Stimulated activated CD8-positive, alpha-beta memory T cell treated with anti-CD3 and anti-CD28 coated beads, Interleukin-15, amount 100 ng/mL, for 1 hour (primary cell): ENCODE measurements at regions not wholly inside any gene's neighbourhood (a gene's known extent, or its start where the extent isn't known, plus 50 kb on each side); places are given as distances from the start of the nearest gene placed in this dataset.

Source experiments
- DNase-seq: peaks from one replicate; pipeline ENCODE4 v3.0.0-alpha.2; 2020; ENCODE audit warnings: low read depth

- no peak for DNase-seq
These were observed 133.0 kb upstream of the TAB2 start for GRCh38 chr6:149184523-149184922.

- DNase-seq, result no peak
These were observed 131.6 kb upstream of the TAB2 start for GRCh38 chr6:149185799-149186357.

DNA sequence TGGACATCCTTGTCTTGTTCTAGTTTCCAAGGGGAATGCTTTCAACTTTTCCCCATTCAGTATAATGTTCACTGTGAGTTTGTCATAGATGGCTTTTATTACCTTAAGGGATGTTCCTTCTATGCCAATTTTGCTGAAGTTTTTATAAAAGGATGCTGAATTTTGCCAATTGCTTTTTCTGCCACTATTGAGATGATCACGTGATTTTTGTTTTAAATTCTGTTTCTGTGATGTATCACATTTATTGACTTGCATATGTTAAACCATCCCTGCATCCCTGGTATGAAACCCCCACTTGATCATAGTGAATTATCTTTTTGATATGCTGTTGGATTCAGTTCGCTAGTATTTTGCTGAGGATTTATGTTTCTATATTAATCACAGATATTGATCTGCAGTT is 130.6 kb upstream of the TAB2 start:
- DNase-seq, result no peak

DNA sequence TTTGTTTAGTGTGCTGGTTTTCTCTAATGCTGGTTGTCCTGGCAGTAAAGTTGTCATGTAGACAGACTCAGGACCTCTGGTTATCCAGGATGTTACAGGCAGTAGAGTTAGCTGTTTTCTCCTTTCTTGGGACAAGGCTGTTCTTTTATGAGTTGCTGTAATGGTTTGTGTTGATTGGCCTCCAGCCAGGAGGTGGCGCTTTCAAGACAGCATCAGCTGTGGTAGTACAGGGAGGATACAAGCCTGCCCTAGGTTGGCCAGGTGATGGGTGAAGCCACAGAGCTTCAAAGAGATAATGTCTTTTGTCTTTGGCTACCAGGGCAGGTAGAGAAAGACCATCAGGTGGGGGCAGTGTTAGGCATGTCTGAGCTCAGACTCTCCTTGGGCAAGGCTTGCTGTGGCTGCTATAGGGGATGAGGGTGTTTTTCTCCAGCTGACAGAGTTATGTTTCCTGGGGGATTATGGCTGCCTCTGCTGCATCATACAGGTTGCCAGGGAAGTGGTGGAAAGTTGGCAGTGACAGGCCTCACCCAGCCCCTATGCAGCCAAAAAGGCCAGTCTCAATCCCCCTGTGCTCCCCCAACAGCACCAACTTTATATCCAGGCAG is 127.2 kb upstream of the TAB2 start:
- no peak for DNase-seq

DNA sequence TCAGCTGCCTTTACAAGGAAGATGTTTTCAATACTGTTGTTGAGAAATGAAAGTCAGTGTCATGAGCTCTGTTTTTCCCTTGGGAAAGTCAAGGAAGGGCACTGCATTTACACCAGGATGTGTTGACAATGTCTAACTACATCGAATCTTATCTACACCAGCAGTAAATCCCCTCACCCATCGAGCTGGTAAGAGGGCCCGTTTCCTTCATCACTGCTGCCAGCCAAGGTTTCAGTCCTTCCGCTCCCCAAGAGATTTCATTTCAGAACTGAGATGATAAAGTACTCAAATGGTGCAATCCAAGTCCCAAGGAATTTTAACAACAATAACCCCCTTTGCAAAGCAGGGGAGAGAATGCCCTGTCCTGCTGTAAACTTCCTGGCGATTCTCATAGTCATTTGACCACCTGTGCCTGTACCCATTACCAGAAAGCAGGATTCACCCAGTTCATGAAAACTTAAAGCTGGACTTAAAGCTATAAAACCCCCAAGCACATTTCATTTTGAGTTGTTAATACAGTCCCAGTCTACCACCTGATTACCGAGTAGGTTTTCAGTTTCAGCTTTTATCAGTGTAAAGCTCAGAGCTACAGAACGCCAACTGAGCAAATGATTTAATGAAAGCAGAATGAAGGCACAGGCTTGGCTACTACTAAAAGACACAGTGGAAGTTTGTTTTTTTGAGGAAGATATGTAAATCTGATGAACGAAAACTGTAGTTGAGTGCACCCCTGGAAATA is 122.5 kb upstream of the TAB2 start:
- DNase-seq, result no peak

- DNase-seq, result no peak
These were observed 121.4 kb upstream of the TAB2 start for GRCh38 chr6:149196091-149196490.

- no peak for DNase-seq
These were observed 120.0 kb upstream of the TAB2 start for GRCh38 chr6:149197482-149197881.

DNA sequence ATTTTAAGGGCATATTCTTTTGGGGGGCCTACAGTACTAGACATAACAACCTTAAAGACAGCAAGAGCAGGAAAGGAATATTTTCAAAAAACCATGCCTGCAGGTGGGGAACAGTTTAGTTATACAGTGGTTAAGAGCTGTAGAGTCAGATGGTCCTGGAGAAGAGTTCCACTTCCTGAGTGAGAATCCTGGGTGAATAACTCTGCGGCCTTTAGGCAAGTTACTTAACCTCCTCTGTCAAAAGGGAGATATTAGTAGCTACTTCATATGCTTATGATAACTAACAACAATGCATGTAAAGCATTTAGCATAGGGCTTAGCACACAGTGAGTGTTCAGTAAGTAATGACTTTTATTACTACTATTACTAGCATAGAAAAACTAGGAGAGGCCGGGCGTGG is 119.2 kb upstream of the TAB2 start:
- DNase-seq, result no peak

- no peak for DNase-seq
These were observed 117.1 kb upstream of the TAB2 start for GRCh38 chr6:149200282-149200945.

DNA sequence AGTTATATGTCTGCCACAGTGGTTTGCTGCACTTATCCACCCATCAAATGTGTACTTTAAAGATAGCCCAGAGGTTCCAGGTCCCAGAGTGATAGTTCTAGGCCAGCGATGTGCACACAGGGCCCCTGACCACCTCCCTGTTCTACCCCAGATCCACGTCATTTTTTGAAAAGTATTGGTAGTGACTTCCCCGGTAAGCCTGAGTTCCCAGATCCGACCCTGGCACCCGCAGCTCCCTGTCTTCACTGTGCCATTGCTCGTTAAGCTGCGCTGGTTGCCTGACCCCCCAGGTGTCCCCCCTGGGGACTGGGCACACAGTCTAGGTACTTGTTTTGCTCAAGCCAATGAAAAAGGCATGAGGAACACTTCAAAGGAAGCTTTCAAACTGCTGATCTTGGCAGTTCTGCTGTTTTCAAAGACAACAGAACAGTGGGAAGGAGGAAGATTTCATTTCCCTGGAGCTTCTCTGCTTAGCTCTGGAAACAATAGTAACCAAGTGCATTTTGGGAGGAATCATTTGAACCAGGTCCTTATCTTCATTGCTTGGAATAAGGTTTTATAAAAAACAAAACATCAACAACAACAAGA is 116.3 kb upstream of the TAB2 start:
- no peak for DNase-seq

DNA sequence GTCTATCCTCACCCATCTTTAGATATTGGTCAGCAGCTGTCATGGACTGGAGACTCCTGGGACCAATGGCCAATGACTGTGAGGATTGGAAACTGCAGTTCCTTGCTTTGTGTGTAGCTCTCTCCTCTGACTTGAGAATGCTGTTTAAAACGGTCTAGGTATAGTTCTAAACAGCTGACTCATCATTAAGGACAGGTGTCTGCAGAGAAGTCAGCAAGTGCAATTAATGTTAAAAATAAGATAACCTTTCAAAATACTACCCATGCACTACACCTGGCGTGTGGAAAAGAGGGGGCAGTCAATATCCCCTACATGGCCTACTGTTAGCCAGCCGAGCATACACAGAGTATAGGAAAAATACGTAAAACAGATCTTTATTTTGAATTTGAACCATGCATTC is 115.4 kb upstream of the TAB2 start:
- DNase-seq, result no peak

DNA sequence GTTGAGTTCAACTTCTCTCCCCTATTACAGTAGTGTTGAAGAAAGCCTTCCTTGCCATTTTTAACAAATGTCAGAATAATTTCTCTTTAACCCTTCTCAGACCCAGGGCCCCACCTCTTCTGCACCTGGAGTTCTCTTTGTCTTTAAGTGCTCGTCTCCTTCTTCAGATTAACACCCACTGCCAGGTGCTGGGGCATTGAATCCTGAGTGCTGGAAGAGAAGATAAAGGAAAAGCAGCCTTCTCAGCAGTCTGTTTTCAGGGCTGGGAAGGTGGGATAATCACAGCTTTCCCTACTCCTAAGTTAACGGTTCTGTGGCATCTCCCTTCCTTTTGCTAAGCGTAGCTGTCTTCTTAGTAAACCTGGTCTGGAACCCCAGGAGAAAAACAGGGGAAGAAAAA is 114.6 kb upstream of the TAB2 start:
- no peak for DNase-seq

DNA sequence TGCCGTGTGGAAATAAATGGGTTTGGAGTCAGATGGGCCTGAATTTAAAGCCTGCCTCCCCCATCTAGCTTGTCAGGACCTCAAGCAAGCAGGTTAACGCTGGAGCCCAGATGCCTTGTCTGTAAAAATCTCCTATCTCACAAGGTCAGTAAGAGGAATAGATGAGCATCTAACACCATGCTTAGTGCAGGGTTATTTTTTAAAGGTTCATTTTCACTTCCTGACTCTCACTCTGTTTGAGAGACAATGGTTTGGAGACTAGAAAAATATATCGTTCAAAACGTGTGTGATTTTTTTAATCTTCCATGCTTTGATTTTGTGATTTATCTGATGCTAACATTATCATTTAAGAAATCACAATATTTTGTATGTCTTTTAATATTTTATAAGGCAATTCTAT is 114.0 kb upstream of the TAB2 start:
- no peak for DNase-seq

- DNase-seq, result no peak
These were observed 109.3 kb upstream of the TAB2 start for GRCh38 chr6:149208134-149208601.

DNA sequence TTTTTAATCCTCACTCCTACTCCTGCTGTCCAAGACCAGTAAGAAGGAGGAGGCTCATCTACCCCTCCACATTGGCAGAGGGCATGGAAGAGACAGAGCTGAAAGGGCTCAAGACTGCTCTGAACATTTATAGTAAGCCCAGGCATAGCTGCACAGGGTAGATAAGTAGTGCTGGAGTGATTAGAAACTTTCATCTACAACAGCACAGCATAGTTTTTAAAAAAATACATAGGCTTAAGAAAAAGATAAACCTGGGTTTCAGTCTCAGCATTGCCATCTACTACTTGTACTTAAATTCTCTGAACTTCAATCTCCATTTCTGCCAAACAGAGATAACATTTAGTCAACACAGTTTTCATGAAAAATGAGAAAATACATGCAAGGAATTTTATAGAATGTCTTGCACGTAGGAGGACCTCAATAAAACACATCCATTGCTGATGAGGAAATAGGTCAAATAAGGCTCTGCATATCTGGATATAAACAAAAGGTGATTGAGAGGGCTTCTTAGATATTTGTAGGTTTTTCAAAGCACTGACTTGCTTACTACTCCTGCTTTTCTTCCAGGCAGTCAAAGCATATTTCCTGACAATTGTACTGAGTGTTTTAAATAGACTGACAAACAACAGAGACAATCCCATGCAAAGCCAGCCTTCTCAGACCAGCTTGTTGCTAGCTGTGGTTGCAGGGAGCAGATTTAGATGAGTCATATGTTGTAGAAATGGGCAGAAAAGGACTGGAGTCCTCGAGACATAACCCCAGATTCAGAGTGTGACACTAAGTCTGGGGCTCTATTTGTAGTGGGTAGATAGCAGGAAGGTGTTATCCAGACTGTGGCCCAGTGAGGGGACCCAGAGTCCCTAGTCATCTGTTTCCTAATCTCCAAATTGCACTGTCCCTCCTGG is 107.4 kb upstream of the TAB2 start:
- DNase-seq, result no peak

GRCh38 chr6:149211046-149211571 is 106.4 kb upstream of the TAB2 start:
- no peak for DNase-seq

- no peak for DNase-seq
These were observed 105.3 kb upstream of the TAB2 start for GRCh38 chr6:149212206-149212605.

DNA sequence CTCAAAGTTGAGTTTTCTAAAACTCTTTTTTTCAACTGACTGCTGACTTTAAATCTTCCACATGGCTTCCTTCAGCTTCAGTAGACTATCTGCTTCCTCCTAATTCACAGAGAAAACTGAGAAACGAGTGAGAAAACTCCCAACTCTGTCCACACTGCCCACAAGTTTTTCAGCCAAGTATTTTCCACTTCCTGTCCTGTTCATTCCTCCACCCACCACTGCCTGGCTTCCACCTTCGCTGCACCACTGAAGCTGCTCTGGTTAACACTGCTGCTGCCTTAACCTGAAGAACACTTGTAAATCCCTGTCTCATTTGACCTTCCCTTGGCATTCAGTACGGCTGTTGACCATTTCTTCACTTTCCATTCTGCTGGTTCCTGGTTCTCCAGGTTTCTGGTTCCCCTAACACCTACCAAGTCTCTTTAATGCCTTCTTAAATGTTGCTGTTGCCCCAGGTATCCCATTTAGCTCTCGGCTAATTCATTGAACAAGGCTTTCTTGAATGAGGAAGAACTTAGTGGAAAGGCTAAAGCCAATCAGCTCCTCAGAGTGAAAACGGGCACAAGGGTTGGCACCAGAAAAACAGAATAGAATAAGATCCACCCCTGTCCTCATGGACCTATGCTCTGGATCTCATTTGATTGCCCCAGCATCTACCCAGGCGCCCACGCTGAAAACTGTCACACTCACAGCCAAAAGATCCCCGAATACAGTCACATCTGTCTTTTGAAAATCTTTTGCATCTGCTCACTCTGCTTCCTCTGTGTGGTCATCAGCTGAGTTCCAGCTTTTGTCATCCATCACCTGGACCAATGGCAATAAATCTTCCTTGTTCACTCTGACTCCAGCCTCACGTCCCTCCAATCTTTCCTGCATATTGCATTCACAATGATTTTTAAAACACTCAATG is 104.4 kb upstream of the TAB2 start:
- no peak for DNase-seq

- no peak for DNase-seq
These were observed 103.7 kb upstream of the TAB2 start for GRCh38 chr6:149213829-149214228.

GRCh38 chr6:149216459-149216858 is 101.1 kb upstream of the TAB2 start:
- no peak for DNase-seq
